Spleen (tissue), 7 donors: ENCODE measurements at regions not wholly inside any gene's neighbourhood (a gene's known extent, or its start where the extent isn't known, plus 50 kb on each side); places are given as distances from the start of the nearest gene placed in this dataset.

Experiments used
- POLR2A ChIP-seq, 3 donors: fragments of 450-650 bp; IDR thresholded peaks; one replicate each; pipeline ENCODE4 v1.5.1; 2017; ENCODE audit warnings: antibody characterized with exemption in 3 of 3, mild to moderate bottlenecking in 1 of 3
- TF ChIP-seq, protein P1 (sequence below), 11 experiments: fragments of 200-600 bp in 7 of 11; fragments of 450-650 bp in 4 of 11; sonication (generic) in 4 of 11; IDR thresholded peaks in 8 of 11; conservative IDR thresholded peaks in 3 of 11; 1 replicate in 7 of 11; 2 replicates in 4 of 11; pipeline versions ENCODE4 v1.4.0 to v1.8.0; 2016 to 2021; ENCODE audit warnings: antibody characterized with exemption in 11 of 11, inconsistent platforms in 4 of 11, mild to moderate bottlenecking in 1 of 11
- donor health status: DM: no; HTN: no; CAD: no; lungs with moderate emphysema.
- donor health status: DM: no; HTN: no; CAD: no.
- donor health status: DM: no; HTN: no; CAD: no.

DNA sequence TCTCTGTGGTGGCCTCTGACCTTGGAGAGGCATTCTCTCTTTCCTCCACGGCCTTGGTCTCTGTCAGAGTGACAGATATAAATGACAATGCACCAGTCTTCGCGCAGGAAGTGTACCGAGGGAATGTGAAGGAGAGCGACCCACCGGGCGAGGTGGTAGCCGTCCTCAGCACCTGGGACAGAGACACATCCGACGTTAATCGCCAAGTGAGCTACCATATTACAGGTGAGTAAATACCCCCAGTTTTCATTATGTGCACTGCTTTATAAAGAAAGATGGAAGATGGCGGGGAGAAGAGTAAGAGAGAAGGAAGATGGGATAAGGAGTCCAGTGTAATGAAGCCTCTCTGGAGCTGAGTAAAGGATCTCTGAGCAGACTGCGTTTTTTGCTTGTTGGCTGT, 167.8 kb upstream of the MTNR1B start:
- TF ChIP-seq, protein P1, sequence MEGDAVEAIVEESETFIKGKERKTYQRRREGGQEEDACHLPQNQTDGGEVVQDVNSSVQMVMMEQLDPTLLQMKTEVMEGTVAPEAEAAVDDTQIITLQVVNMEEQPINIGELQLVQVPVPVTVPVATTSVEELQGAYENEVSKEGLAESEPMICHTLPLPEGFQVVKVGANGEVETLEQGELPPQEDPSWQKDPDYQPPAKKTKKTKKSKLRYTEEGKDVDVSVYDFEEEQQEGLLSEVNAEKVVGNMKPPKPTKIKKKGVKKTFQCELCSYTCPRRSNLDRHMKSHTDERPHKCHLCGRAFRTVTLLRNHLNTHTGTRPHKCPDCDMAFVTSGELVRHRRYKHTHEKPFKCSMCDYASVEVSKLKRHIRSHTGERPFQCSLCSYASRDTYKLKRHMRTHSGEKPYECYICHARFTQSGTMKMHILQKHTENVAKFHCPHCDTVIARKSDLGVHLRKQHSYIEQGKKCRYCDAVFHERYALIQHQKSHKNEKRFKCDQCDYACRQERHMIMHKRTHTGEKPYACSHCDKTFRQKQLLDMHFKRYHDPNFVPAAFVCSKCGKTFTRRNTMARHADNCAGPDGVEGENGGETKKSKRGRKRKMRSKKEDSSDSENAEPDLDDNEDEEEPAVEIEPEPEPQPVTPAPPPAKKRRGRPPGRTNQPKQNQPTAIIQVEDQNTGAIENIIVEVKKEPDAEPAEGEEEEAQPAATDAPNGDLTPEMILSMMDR (IDR thresholded peaks at IDR 0.05 in 8 of 11, conservative IDR thresholded peaks at IDR 0.05 in 3 of 11): no peak
- TF ChIP-seq POLR2A (IDR thresholded peaks at IDR 0.05): no peak
